ENCODE measurements at regions not wholly inside any gene's neighbourhood (a gene's known extent, or its start where the extent isn't known, plus 50 kb on each side); places are given as distances from the start of the nearest gene placed in this dataset.

GRCh38 chr2:236666646-236667204 is 97.1 kb downstream of the ACKR3 start:
- in situ Hi-C loops (cut with MboI): no loop called here
- TF ChIP-seq MEF2D (tag; conservative IDR thresholded peaks at IDR 0.05; ENCODE audit: low read depth): no peak
- TF ChIP-seq NFIC (IDR thresholded peaks at IDR 0.05): no peak
- TF ChIP-seq FOXP1 (CRISPR knock-in tag; IDR thresholded peaks at IDR 0.05): no peak
- no peak for TF ChIP-seq ID3 (CRISPR knock-in tag; IDR thresholded peaks at IDR 0.05)
- no peak for TF ChIP-seq ID3 (tag; IDR thresholded peaks at IDR 0.05)
- no peak for TF ChIP-seq RNF2 (IDR thresholded peaks at IDR 0.05)
- TF ChIP-seq SIX5 (IDR thresholded peaks at IDR 0.05; ENCODE audit: borderline replicate concordance in 1 of 2, insufficient read depth in 1 of 2, low read depth in 1 of 2, low read length in 2 of 2): no peak
- TF ChIP-seq TAF7 (tag; IDR thresholded peaks at IDR 0.05): no peak
- TF ChIP-seq GTF2F1 (IDR thresholded peaks at IDR 0.05; ENCODE audit: low read depth, low read length): no peak
- TF ChIP-seq KLF10 (CRISPR knock-in tag; IDR thresholded peaks at IDR 0.05): no peak
- TF ChIP-seq RNF219 (CRISPR knock-in tag; IDR thresholded peaks at IDR 0.05): no peak
- TF ChIP-seq TBP (optimal IDR thresholded peaks at IDR 0.05; ENCODE audit: low read depth, low read length): no peak
- no peak for TF ChIP-seq SMARCC2 (IDR thresholded peaks at IDR 0.05; ENCODE audit: low read depth)
- no peak for TF ChIP-seq ZC3H11A (IDR thresholded peaks at IDR 0.05; ENCODE audit: low read depth, low read length)
- no peak for TF ChIP-seq TOE1 (IDR thresholded peaks at IDR 0.05; ENCODE audit: borderline replicate concordance)
- TF ChIP-seq TOE1 (CRISPR knock-in tag; IDR thresholded peaks at IDR 0.05; ENCODE audit: borderline replicate concordance, low read depth): no peak
- no peak for TF ChIP-seq GABPA (tag; conservative IDR thresholded peaks at IDR 0.05; ENCODE audit: low read depth)
- no peak for TF ChIP-seq ZNF740 (CRISPR knock-in tag; IDR thresholded peaks at IDR 0.05)
- TF ChIP-seq ZNF740 (tag; IDR thresholded peaks at IDR 0.05): no peak
- no peak for TF ChIP-seq CC2D1A (IDR thresholded peaks at IDR 0.05)
- no peak for TF ChIP-seq ZNF174 (CRISPR knock-in tag; IDR thresholded peaks at IDR 0.05)
- TF ChIP-seq ZZZ3 (IDR thresholded peaks at IDR 0.05): no peak
- FAIRE-seq (no peak), ATAC-seq (no peak), DNase-seq (ENCODE audit: extremely low read depth in 1 of 4, low spot score in 3 of 4) (no peak)
- 0% methylated on average over 9 of the region's 14 CpGs for WGBS (ENCODE audit: insufficient coverage, low coverage, missing lambda C conversion rate)
- no peaks in the 10 kb centered on the region for H3K9me3 ChIP-seq (replicated peaks; ENCODE audit: control insufficient read depth, insufficient read depth, low read depth, low read length)
- no peaks in the 10 kb centered on the region for H3K79me2 ChIP-seq (ENCODE audit: control insufficient read depth, insufficient read depth, low read length)
- ChIA-PET POLR2A (no interaction called here), CTCF (ENCODE audit: low intra/inter-chr PET ratio) (no interaction called here)
- no peaks in the 10 kb centered on the region; a peak in 1 of 5 replicates for H3K27me3 ChIP-seq (ENCODE audit: control insufficient read depth in 2 of 2, insufficient read depth in 2 of 2, low read length in 2 of 2)
- no peaks in the 10 kb centered on the region for H3K4me1 ChIP-seq (replicated peaks in 1 of 2; ENCODE audit: control insufficient read depth in 2 of 2, insufficient read depth in 2 of 2, low read length in 2 of 2)
- H3K36me3 ChIP-seq (ENCODE audit: control insufficient read depth, insufficient read depth, low read length): no peaks in the 10 kb centered on the region
- no peak overlapping the region for H3K4me2 ChIP-seq (ENCODE audit: insufficient read depth, low read length)
- H4K20me1 ChIP-seq (replicated peaks; ENCODE audit: control insufficient read depth, insufficient read depth, low read length): no peaks in the 10 kb centered on the region
- H3K9me1 ChIP-seq (ENCODE audit: control insufficient read depth, insufficient read depth, low read length): no peaks in the 10 kb centered on the region
- H3K4me3 ChIP-seq: no peak overlapping the region
- no TSS peak for BruUV-seq (replicated peaks)
- H3K9ac ChIP-seq (ENCODE audit: insufficient read depth in 1 of 2, low read depth in 2 of 2, low read length in 2 of 2): no peak overlapping the region
- no peak overlapping the region for H3K27ac ChIP-seq (ENCODE audit: extremely low read depth, low read depth, low read length)
- H2AFZ ChIP-seq (ENCODE audit: low read depth, low read length): no peak overlapping the region
- intact Hi-C loops (cut with micrococcal nuclease): no loop called here

Data from K562 (cell line).